ENCODE measurements at regions not wholly inside any gene's neighbourhood (a gene's known extent, or its start where the extent isn't known, plus 50 kb on each side); places are given as distances from the start of the nearest gene placed in this dataset.
"Not testable (repeated sequence)": the region's sequence is repeated elsewhere in the genome, so short reads cannot be mapped to it uniquely, and the experiment has no call there.

- DNase-seq (ENCODE audit: extremely low read depth, low read depth, low spot score) = not testable (repeated sequence)
Measured at GRCh38 chr15:22519213-22519612, 60.5 kb downstream of the GOLGA6L22 start.

GRCh38 chr15:22526537-22526936, 67.8 kb downstream of the GOLGA6L22 start:
- not testable (repeated sequence) for DNase-seq (ENCODE audit: extremely low read depth, low read depth, low spot score)

GRCh38 chr15:22527016-22527415, 68.3 kb downstream of the GOLGA6L22 start:
- not testable (repeated sequence) for DNase-seq (ENCODE audit: extremely low read depth, low read depth, low spot score)

GRCh38 chr15:22529200-22529599, 70.5 kb downstream of the GOLGA6L22 start:
- DNase-seq (ENCODE audit: extremely low read depth, low read depth, low spot score) = not testable (repeated sequence)

- not testable (repeated sequence) for DNase-seq (ENCODE audit: extremely low read depth, low read depth, low spot score)
Measured at GRCh38 chr15:22559701-22560100, 101.0 kb downstream of the GOLGA6L22 start.

GRCh38 chr15:22561716-22562115, 103.0 kb downstream of the GOLGA6L22 start:
- DNase-seq (ENCODE audit: extremely low read depth, low read depth, low spot score) = not testable (repeated sequence)

GRCh38 chr15:22566510-22566909, 107.8 kb downstream of the GOLGA6L22 start:
- DNase-seq (ENCODE audit: extremely low read depth, low read depth, low spot score) = not testable (repeated sequence)

- DNase-seq (ENCODE audit: extremely low read depth, low read depth, low spot score) = not testable (repeated sequence)
Measured at GRCh38 chr15:22569486-22569885, 110.8 kb downstream of the GOLGA6L22 start.

- DNase-seq (ENCODE audit: extremely low read depth, low read depth, low spot score) = not testable (repeated sequence)
Measured at GRCh38 chr15:22572152-22572735, 113.5 kb downstream of the GOLGA6L22 start.

- DNase-seq (ENCODE audit: extremely low read depth, low read depth, low spot score) = not testable (repeated sequence)
Measured at GRCh38 chr15:22572792-22573191, 114.1 kb downstream of the GOLGA6L22 start.

GRCh38 chr15:22577828-22578227, 119.1 kb downstream of the GOLGA6L22 start:
- DNase-seq (ENCODE audit: extremely low read depth, low read depth, low spot score) = not testable (repeated sequence)

- DNase-seq (ENCODE audit: extremely low read depth, low read depth, low spot score) = not testable (repeated sequence)
Measured at GRCh38 chr15:22579213-22579612, 120.5 kb downstream of the GOLGA6L22 start.

- DNase-seq (ENCODE audit: extremely low read depth, low read depth, low spot score) = not testable (repeated sequence)
Measured at GRCh38 chr15:22587391-22587790, 128.7 kb downstream of the GOLGA6L22 start.

GRCh38 chr15:22598552-22598951, 139.8 kb downstream of the GOLGA6L22 start:
- not testable (repeated sequence) for DNase-seq (ENCODE audit: extremely low read depth, low read depth, low spot score)

- not testable (repeated sequence) for DNase-seq (ENCODE audit: extremely low read depth, low read depth, low spot score)
Measured at GRCh38 chr15:22599526-22600320, 141.0 kb downstream of the GOLGA6L22 start.

- DNase-seq (ENCODE audit: extremely low read depth, low read depth, low spot score) = not testable (repeated sequence)
Measured at GRCh38 chr15:22616976-22617375, 158.3 kb downstream of the GOLGA6L22 start.

GRCh38 chr15:22631789-22632188, 154.7 kb upstream of the NIPA1 start:
- not testable (repeated sequence) for DNase-seq (ENCODE audit: extremely low read depth, low read depth, low spot score)

- not testable (repeated sequence) for DNase-seq (ENCODE audit: extremely low read depth, low read depth, low spot score)
Measured at GRCh38 chr15:22639983-22640382, 146.5 kb upstream of the NIPA1 start.

- DNase-seq (ENCODE audit: extremely low read depth, low read depth, low spot score) = not testable (repeated sequence)
Measured at GRCh38 chr15:22649458-22649857, 137.0 kb upstream of the NIPA1 start.

GRCh38 chr15:22651179-22651578, 135.3 kb upstream of the NIPA1 start:
- not testable (repeated sequence) for DNase-seq (ENCODE audit: extremely low read depth, low read depth, low spot score)

GRCh38 chr15:22664294-22665058, 122.0 kb upstream of the NIPA1 start:
- DNase-seq (ENCODE audit: extremely low read depth, low read depth, low spot score) = not testable (repeated sequence)
